ENCODE measurements at regions not wholly inside any gene's neighbourhood (a gene's known extent, or its start where the extent isn't known, plus 50 kb on each side); places are given as distances from the start of the nearest gene placed in this dataset.

DNA sequence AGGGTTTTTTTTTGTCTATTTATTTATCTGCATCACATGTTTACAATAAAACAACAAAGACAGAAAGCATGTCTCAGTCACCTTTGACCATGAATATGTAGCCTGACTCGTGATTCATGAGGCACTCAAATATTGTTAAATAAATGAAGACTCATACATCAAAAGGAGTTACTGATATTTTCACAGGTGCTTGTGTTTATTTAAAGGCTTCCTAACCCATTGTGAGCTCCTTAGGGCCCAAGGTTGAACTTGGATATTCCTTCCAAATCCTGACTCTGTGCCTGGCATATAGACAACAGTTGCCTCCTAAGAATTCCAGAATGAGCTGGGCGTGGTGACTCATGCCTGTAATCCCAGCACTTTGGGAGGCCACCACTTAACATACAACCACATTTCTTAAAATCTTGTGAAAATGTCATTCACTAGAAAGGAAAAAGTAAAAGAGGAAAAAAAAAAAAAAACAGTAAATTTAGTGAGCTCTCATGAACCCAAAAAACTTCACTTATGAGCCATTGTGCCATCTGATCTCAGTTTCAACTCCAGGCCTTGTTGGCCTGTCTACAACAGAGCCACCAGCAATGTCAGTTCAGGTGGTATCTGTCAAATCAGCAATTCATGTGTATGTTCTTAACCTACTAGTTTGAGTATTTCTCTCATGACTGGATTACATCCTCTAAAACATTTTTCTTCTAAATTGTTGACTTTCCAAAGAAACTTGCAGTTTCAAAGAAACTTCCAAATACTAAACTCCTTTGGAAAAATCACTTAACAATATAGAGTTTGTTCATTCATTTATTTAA is 162.7 kb upstream of the MARCKS start:
- DNase-seq (ENCODE audit: low read depth): no peak
- no peak overlapping the region for H3K4me3 ChIP-seq (ENCODE audit: low read depth, low read length)
- TF ChIP-seq CTCF (IDR thresholded peaks at IDR 0.05; ENCODE audit: insufficient read depth, low read depth, low read length, missing control alignments): no peak

DNA sequence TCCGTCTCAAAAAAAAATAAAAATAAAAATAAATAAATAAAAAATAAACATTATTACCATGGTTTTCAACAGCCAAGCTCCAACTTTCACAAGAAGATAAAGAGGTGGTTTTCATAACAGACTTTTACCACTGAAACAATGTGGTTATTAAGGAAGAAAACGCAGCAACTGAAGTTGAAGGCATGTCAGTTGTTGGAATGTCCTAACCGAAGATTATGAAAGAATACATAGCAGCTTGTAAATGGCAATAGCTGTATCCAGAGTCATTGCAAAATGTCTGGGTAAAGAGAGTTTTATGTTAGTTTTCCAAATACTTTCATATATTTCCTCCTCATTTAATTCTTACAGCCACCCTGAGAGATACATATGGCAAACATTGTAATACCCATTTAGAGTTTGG is 161.6 kb upstream of the MARCKS start:
- no peak overlapping the region for H3K4me3 ChIP-seq (ENCODE audit: low read depth, low read length)
- DNase-seq (ENCODE audit: low read depth): no peak
- TF ChIP-seq CTCF (IDR thresholded peaks at IDR 0.05; ENCODE audit: insufficient read depth, low read depth, low read length, missing control alignments): no peak

DNA sequence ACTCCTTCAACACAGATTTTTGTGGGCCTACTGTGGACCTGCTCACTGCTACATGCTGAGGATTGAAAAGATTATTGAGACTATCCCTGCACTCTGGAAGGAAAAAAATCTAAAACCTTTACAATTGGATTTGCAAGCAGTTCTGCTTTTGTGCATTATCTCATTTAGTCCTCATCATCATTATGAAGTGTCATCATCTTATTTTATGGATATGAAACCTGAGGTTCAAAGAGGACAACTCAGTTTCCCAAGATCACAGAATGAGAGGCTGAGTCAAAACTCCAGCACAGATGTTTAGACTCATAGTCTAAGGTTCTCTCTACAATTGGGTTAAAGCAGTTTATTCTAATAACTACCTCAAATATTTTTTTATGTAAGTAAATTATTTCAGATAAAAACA is 160.2 kb upstream of the MARCKS start:
- no peak overlapping the region for H3K4me3 ChIP-seq (ENCODE audit: low read depth, low read length)
- no peak for TF ChIP-seq CTCF (IDR thresholded peaks at IDR 0.05; ENCODE audit: insufficient read depth, low read depth, low read length, missing control alignments)
- DNase-seq (ENCODE audit: low read depth): no peak

DNA sequence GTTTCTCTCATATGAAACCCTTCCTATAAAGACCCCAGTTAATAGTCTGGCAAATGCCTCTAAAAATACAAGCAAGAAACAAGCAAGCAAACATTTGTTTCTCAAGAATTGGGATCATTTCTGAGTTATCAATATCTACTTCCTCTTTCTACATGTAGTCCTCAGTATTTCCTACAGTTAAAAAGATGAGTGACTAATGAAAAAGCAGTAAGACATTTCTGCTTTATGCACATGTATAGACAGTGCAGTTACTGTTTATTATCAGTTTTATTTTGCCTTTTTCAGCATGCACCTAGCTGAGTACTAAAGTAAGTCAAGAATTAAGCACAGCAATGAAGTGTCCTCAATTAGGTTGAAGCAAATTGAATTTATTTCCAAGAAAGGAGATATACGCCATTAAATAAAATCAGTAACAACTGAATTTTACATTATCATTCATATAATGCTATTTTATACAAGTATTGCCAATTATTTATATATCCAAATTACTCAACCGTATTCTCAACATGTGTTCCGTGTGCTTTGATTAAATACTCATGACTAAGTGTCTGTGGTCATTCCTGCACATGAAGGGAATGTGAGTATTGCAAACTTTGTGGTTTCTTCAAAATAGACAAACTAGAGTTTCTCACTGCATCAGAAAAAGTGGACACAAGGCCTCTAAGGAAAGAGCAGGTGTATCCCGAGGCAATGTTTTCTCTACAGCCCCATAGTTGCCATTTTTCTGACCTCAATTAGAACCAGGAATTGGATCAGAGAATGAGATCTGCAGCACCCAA is 159.3 kb upstream of the MARCKS start:
- DNase-seq (ENCODE audit: low read depth): no peak
- TF ChIP-seq CTCF (IDR thresholded peaks at IDR 0.05; ENCODE audit: insufficient read depth, low read depth, low read length, missing control alignments): no peak
- H3K4me3 ChIP-seq (ENCODE audit: low read depth, low read length): no peak overlapping the region

- no peak for TF ChIP-seq CTCF (IDR thresholded peaks at IDR 0.05; ENCODE audit: insufficient read depth, low read depth, low read length, missing control alignments)
- no peak overlapping the region for H3K4me3 ChIP-seq (ENCODE audit: low read depth, low read length)
- no peak for DNase-seq (ENCODE audit: low read depth)
Observed at GRCh38 chr6:113699239-113699638, 157.9 kb upstream of the MARCKS start.

GRCh38 chr6:113701552-113702254 is 155.4 kb upstream of the MARCKS start:
- no peak for TF ChIP-seq CTCF (IDR thresholded peaks at IDR 0.05; ENCODE audit: insufficient read depth, low read depth, low read length, missing control alignments)
- no peak for DNase-seq (ENCODE audit: low read depth)
- no peak overlapping the region for H3K4me3 ChIP-seq (ENCODE audit: low read depth, low read length)

Data from GM12865 (cell line).